IMR-90 (cell line): ENCODE measurements at regions not wholly inside any gene's neighbourhood (a gene's known extent, or its start where the extent isn't known, plus 50 kb on each side); places are given as distances from the start of the nearest gene placed in this dataset.

Source experiments
- ATAC-seq: fragments of 200-7000 bp; cut with Tn5 transposase; 2 replicates; pipeline ENCODE4 v1.9.1; 2020; ENCODE audit warnings: low read depth, mild to moderate bottlenecking, moderate library complexity
- BruUV-seq: library from RNA; stranded (reverse); fragments of 400-500 nt; replicated peaks from 2 replicates; lab custom pipeline; 2021; lab: Mats Ljungman, UMichigan
- CTCF ChIA-PET: fragments of 300-600 bp; formaldehyde crosslinking; extraction: SDS; loops from one replicate; lab custom pipeline; 2021; ENCODE audit warnings: antibody characterized with exemption; lab: Yijun Ruan, JAX
- POLR2A ChIA-PET: fragments of 300-600 bp; sonication (Branson Sonifier 250); formaldehyde crosslinking; loops from one replicate; lab custom pipeline; 2022; ENCODE audit warnings: antibody characterized with exemption; ENCODE audit not compliant: unreplicated experiment; lab: Charles Lee
- DNase-seq: peaks from one replicate; pipeline ENCODE4 v3.0.0; 2013
- H2AFZ ChIP-seq: replicated peaks from 2 replicates; pipeline ENCODE3; 2013; ENCODE audit warnings: low read length, mild to moderate bottlenecking; ENCODE audit not compliant: poor library complexity
- H2AK5ac ChIP-seq: 2 replicates; pipeline ENCODE4 v1.6.1; 2013; ENCODE audit warnings: low read depth, low read length, inconsistent platforms
- H2AK9ac ChIP-seq: replicated peaks from 2 replicates; pipeline ENCODE3; 2013; ENCODE audit warnings: mild to moderate bottlenecking, low read depth, low read length, moderate library complexity; ENCODE audit not compliant: poor library complexity
- H2BK120ac ChIP-seq: 2 replicates; pipeline ENCODE4 v1.6.1; 2013; ENCODE audit warnings: low read depth, low read length, inconsistent platforms
- H2BK15ac ChIP-seq: 3 replicates; pipeline ENCODE4 v1.6.1; 2013; ENCODE audit warnings: low read depth, low read length, inconsistent platforms
- H2BK20ac ChIP-seq: 2 replicates; pipeline ENCODE4 v1.6.1; 2013; ENCODE audit warnings: low read depth, mild to moderate bottlenecking, inconsistent platforms, low read length, moderate library complexity
- H2BK5ac ChIP-seq: 2 replicates; pipeline ENCODE4 v1.6.1; 2013; ENCODE audit warnings: mild to moderate bottlenecking, low read depth, low read length, inconsistent platforms; ENCODE audit not compliant: poor library complexity, severe bottlenecking
- H3K14ac ChIP-seq: replicated peaks from 2 replicates; pipeline ENCODE4 v1.6.1; 2013; ENCODE audit warnings: low read depth, low read length, inconsistent platforms
- H3K18ac ChIP-seq: 2 replicates; pipeline ENCODE4 v1.6.1; 2013; ENCODE audit warnings: low read depth, low read length, control low read depth
- H3K23ac ChIP-seq: 2 replicates; pipeline ENCODE4 v1.6.1; 2013; ENCODE audit warnings: low read depth, low read length, inconsistent platforms
- H3K27ac ChIP-seq: 2 replicates; pipeline ENCODE4 v1.5.1; 2013; ENCODE audit warnings: mild to moderate bottlenecking, control low read depth, low read length; ENCODE audit not compliant: insufficient read depth
- H3K27me3 ChIP-seq: 2 replicates; pipeline ENCODE4 v1.6.1; 2013; ENCODE audit warnings: low read length; ENCODE audit not compliant: control insufficient read depth, insufficient read depth
- H3K36me3 ChIP-seq: 2 replicates; pipeline ENCODE4 v1.6.1; 2013; ENCODE audit warnings: low read length, mixed read lengths; ENCODE audit not compliant: control insufficient read depth, insufficient read depth
- H3K4ac ChIP-seq: 2 replicates; pipeline ENCODE4 v1.6.1; 2013; ENCODE audit warnings: low read depth, low read length, inconsistent platforms
- H3K4me1 ChIP-seq: 2 replicates; pipeline ENCODE4 v1.6.1; 2013; ENCODE audit warnings: low read length, mixed read lengths; ENCODE audit not compliant: control insufficient read depth, insufficient read depth
- H3K4me2 ChIP-seq: 2 replicates; pipeline ENCODE4 v1.6.1; 2013; ENCODE audit warnings: low read depth, mild to moderate bottlenecking, control low read depth, low read length, moderate library complexity
- H3K4me3 ChIP-seq: 2 replicates; pipeline ENCODE4 v1.5.1; 2013; ENCODE audit warnings: low read depth, mild to moderate bottlenecking, control low read depth, low read length, moderate library complexity; ENCODE audit not compliant: insufficient read depth
- H3K56ac ChIP-seq: 2 replicates; pipeline ENCODE4 v1.6.1; 2013; ENCODE audit warnings: low read length, inconsistent platforms; ENCODE audit not compliant: insufficient read depth; ENCODE audit errors: extremely low read depth
- H3K79me1 ChIP-seq, 2 experiments: 2 replicates each; pipeline ENCODE4 v1.6.1; 2013; ENCODE audit warnings: low read length in 2 of 2, inconsistent platforms in 1 of 2, low read depth in 1 of 2
- H3K9ac ChIP-seq: 2 replicates; pipeline ENCODE4 v1.6.1; 2013; ENCODE audit warnings: low read depth, low read length, control low read depth
- H3K9me1 ChIP-seq: 2 replicates; pipeline ENCODE4 v1.6.1; 2013; ENCODE audit warnings: low read length, inconsistent platforms; ENCODE audit not compliant: insufficient read depth
- H3K9me3 ChIP-seq: 2 replicates; pipeline ENCODE4 v1.6.1; 2013; ENCODE audit warnings: low read length; ENCODE audit not compliant: control insufficient read depth, insufficient read depth
- H4K20me1 ChIP-seq: 2 replicates; pipeline ENCODE4 v1.6.1; 2013; ENCODE audit warnings: low read length, inconsistent platforms; ENCODE audit not compliant: insufficient read depth
- H4K5ac ChIP-seq: 2 replicates; pipeline ENCODE4 v1.6.1; 2013; ENCODE audit warnings: mild to moderate bottlenecking, low read depth, low read length, control low read depth
- H4K8ac ChIP-seq, 2 experiments: 2 replicates each; pipeline ENCODE4 v1.6.1; 2013; ENCODE audit warnings: low read depth in 2 of 2, low read length in 2 of 2, control low read depth in 1 of 2, inconsistent platforms in 1 of 2
- H4K91ac ChIP-seq: 2 replicates; pipeline ENCODE4 v1.6.1; 2013; ENCODE audit warnings: low read depth, low read length, inconsistent platforms; ENCODE audit not compliant: insufficient read depth
- BHLHE40 ChIP-seq: fragments of 150-350 bp; IDR thresholded peaks from 2 replicates; pipeline ENCODE4 v1.6.1; 2016; ENCODE audit warnings: mild to moderate bottlenecking, low read depth, low read length
- CEBPB ChIP-seq: IDR thresholded peaks from 2 replicates; pipeline ENCODE4 v1.6.1; 2012; ENCODE audit warnings: low read depth, low read length, improper control_type of control experiment
- CHD1 ChIP-seq: IDR thresholded peaks from 2 replicates; pipeline ENCODE4 v1.6.1; 2012; ENCODE audit warnings: low read depth, low read length, improper control_type of control experiment
- ELK1 ChIP-seq: fragments of 150-350 bp; IDR thresholded peaks from 2 replicates; pipeline ENCODE4 v1.6.1; 2016; ENCODE audit warnings: low read depth, mild to moderate bottlenecking, low read length, moderate library complexity, borderline replicate concordance
- FOS ChIP-seq: fragments of 150-350 bp; IDR thresholded peaks from 2 replicates; pipeline ENCODE4 v1.6.1; 2016; ENCODE audit warnings: low read depth, low read length
- MAZ ChIP-seq: IDR thresholded peaks from 2 replicates; pipeline ENCODE4 v1.6.1; 2012; ENCODE audit warnings: low read depth, mild to moderate bottlenecking, low read length, improper control_type of control experiment, moderate library complexity, borderline replicate concordance
- MXI1 ChIP-seq: IDR thresholded peaks from 2 replicates; pipeline ENCODE4 v1.6.1; 2012; ENCODE audit warnings: low read depth, mild to moderate bottlenecking, low read length, moderate library complexity, borderline replicate concordance
- NFE2L2 ChIP-seq: fragments of 150-350 bp; IDR thresholded peaks from 2 replicates; pipeline ENCODE4 v1.6.1; 2016; ENCODE audit warnings: low read depth, mild to moderate bottlenecking, low read length
- POLR2A ChIP-seq: IDR thresholded peaks from 2 replicates; pipeline ENCODE4 v1.6.1; 2012; ENCODE audit warnings: mild to moderate bottlenecking, low read depth, low read length
- RAD21 ChIP-seq: IDR thresholded peaks from 2 replicates; pipeline ENCODE4 v1.6.1; 2012; ENCODE audit warnings: low read length, improper control_type of control experiment
- RCOR1 ChIP-seq: IDR thresholded peaks from 2 replicates; pipeline ENCODE4 v1.6.1; 2012; ENCODE audit warnings: mild to moderate bottlenecking, low read length, improper control_type of control experiment; ENCODE audit not compliant: insufficient replicate concordance
- RFX5 ChIP-seq: IDR thresholded peaks from 2 replicates; pipeline ENCODE4 v1.8.0; 2012; ENCODE audit warnings: low read depth, mild to moderate bottlenecking, low read length, moderate library complexity
- SMC3 ChIP-seq: fragments of 150-350 bp; IDR thresholded peaks from 2 replicates; pipeline ENCODE4 v1.6.1; 2016; ENCODE audit warnings: low read depth, mild to moderate bottlenecking, antibody characterized with exemption, low read length, moderate library complexity
- USF2 ChIP-seq: fragments of 150-350 bp; IDR thresholded peaks from 2 replicates; pipeline ENCODE4 v1.6.1; 2017; ENCODE audit warnings: mild to moderate bottlenecking, antibody characterized with exemption, low read length, low read depth
- WGBS, 2 experiments: methylation state at CpG; one replicate each; pipeline versions ENCODE4 v1.1.5 to v1.1.7; 2013; ENCODE audit warnings: missing lambda C conversion rate in 2 of 2; ENCODE audit not compliant: insufficient read length in 1 of 2; ENCODE audit errors: extremely low coverage in 2 of 2; 5-methylcytosine and 5-hydroxymethylcytosine counted together
- dilution Hi-C: fragments of 300-500 bp; cut with HindIII; formaldehyde crosslinking; loops from one replicate; pipeline ENCODE4 v1.14.3; 2018; ENCODE audit warnings: low sequenced_read_pairs; ENCODE audit not compliant: unreplicated experiment
- in situ Hi-C: fragments of 300-500 bp; cut with MboI; formaldehyde crosslinking; loops from 3 replicates; pipeline ENCODE4 v1.14.3; 2019; ENCODE audit warnings: low sequenced_read_pairs, inconsistent platforms, mixed read lengths
- intact Hi-C: fragments of 100-400 bp; cut with micrococcal nuclease; formaldehyde crosslinking; loops from 2 replicates; pipeline ENCODE4 v1.10.0; 2022
- TF ChIP-seq, protein P1 (sequence below): conservative IDR thresholded peaks from 2 replicates; pipeline ENCODE4 v1.5.1; 2012; ENCODE audit warnings: mild to moderate bottlenecking, low read depth, low read length, improper control_type of control experiment

DNA sequence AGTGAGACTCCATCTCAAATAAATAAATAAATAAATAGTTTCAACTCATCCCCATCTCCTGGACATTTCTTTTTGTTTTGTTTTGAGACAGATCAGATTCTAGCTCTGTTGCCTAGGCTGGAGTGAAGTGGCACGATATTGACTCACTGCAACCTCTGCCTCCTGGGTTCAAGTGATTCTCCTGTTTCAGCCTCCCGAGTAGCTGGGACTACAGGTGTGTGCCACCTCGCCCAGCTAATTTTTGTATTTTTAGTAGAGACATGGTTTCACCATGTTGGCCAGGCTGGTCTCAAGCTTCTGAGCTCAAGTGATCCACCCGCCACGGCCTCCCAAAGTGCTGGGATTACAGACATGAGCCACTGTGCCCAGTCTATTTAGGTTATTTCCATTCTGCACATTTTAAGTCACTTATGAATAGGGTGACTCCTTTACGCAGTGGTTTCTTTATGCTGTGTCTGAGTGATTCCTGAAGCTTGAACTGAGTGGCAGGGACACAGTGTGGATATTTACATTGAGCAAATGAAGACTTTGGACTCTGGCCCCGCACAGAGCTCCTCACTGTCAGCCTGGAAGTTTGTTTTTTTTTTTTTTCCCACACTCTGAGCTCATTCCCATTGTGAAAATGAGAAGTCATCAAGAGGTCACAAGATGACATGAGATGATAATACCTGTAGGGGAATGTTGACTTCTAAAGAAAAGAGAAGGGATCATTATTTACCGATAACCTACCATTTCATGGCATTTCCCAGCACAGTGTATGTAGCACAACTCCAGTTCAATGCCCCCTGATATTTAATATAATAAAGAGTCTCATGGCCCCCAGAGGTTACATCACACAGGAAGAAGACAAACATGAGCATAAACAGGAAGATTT, 72.6 kb downstream of the TBX3 start:
- Histone ChIP-seq H3K9me1 (no peaks in the 10 kb centered on the region), H3K4me3 (no peak overlapping the region), H2AFZ (no peak overlapping the region), H3K4me1 (no peaks in the 10 kb centered on the region), H3K79me1 (no peaks in the 10 kb centered on the region), H4K20me1 (no peaks in the 10 kb centered on the region), H3K23ac (no peak overlapping the region), H2BK15ac (no peak overlapping the region), H3K9ac (no peak overlapping the region), H3K9me3 (no peaks in the 10 kb centered on the region), H4K91ac (no peak overlapping the region), H3K27ac (no peak overlapping the region), H2BK120ac (no peak overlapping the region), H4K5ac (no peak overlapping the region), H3K18ac (no peak overlapping the region), H2BK20ac (no peak overlapping the region), H3K4ac (no peak overlapping the region), H2AK9ac (no peak overlapping the region), H3K14ac (no peak overlapping the region), H3K4me2 (no peak overlapping the region), H2AK5ac (no peak overlapping the region), H3K36me3 (no peaks in the 10 kb centered on the region), H4K8ac (no peak overlapping the region), H3K27me3 (peaks cover 2% of the 10 kb centered on the region; the same call in 1 of the 2 replicates), H2BK5ac (no peak overlapping the region), H3K56ac (no peak overlapping the region)
- ATAC-seq = no peak
- in situ Hi-C loops = no loop called here
- dilution Hi-C loops = no loop called here
- DNase-seq = no peak
- no TSS peak for BruUV-seq
- POLR2A ChIA-PET = no interaction called here
- CTCF ChIA-PET = interaction anchor here (0.7 kb wide), 2 partner anchors 13 to 16 kb away, joined by 3 to 4 read pairs; no protein-coding TSS in a partner anchor
- WGBS, 2 experiments = 80% methylated on average over 2 of the region's 8 CpGs; no CpG with 5 or more reads in 1 of the 2 experiments
- intact Hi-C loops = no loop called here
- TF ChIP-seq FOS = no peak
- no peak for TF ChIP-seq ELK1
- no peak for TF ChIP-seq MXI1
- TF ChIP-seq SMC3 = no peak
- TF ChIP-seq MAZ = no peak
- TF ChIP-seq RCOR1 = no peak
- TF ChIP-seq CEBPB = no peak
- TF ChIP-seq, protein P1, sequence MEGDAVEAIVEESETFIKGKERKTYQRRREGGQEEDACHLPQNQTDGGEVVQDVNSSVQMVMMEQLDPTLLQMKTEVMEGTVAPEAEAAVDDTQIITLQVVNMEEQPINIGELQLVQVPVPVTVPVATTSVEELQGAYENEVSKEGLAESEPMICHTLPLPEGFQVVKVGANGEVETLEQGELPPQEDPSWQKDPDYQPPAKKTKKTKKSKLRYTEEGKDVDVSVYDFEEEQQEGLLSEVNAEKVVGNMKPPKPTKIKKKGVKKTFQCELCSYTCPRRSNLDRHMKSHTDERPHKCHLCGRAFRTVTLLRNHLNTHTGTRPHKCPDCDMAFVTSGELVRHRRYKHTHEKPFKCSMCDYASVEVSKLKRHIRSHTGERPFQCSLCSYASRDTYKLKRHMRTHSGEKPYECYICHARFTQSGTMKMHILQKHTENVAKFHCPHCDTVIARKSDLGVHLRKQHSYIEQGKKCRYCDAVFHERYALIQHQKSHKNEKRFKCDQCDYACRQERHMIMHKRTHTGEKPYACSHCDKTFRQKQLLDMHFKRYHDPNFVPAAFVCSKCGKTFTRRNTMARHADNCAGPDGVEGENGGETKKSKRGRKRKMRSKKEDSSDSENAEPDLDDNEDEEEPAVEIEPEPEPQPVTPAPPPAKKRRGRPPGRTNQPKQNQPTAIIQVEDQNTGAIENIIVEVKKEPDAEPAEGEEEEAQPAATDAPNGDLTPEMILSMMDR = no peak
- no peak for TF ChIP-seq BHLHE40
- TF ChIP-seq RFX5 = no peak
- TF ChIP-seq CHD1 = no peak
- no peak for TF ChIP-seq NFE2L2
- TF ChIP-seq RAD21 = no peak
- no peak for TF ChIP-seq POLR2A
- TF ChIP-seq USF2 = no peak
